ENCODE measurements at regions not wholly inside any gene's neighbourhood (a gene's known extent, or its start where the extent isn't known, plus 50 kb on each side); places are given as distances from the start of the nearest gene placed in this dataset.

DNA sequence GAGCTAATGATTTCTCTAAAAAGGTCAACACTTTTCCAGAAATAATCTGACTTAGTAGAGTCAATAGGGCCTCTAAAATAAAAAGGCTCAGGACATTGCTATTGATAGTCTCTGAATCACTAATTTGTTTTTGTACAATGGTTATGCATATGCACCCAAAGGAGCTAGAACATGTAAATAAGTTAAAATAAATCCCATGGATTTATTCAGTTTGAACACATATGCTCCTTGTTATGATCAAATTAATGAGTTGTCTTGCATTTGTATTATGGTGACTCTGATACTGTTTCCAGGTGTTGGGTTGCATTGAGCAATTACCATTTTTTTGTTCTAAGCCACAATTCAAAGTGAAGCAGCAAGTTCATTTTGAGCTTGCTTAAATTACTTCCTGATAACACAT, 276.0 kb upstream of the TUSC1 start:
- no peaks in the 10 kb centered on the region for H3K36me3 Mint-ChIP-seq (ENCODE audit: low read depth, unreplicated experiment)
- Histone ChIP-seq H3K9ac (ENCODE audit: low read length) (no peak overlapping the region), H3K9me3 (ENCODE audit: insufficient read depth, low read depth, low read length) (no peaks in the 10 kb centered on the region), H3K4me3 (ENCODE audit: insufficient read depth, low read depth, low read length) (no peak overlapping the region), H4K20me1 (ENCODE audit: insufficient read depth, low read length) (no peaks in the 10 kb centered on the region), H3K36me3 (ENCODE audit: insufficient read depth, low read length) (no peaks in the 10 kb centered on the region), H2AFZ (ENCODE audit: low read depth, low read length) (no peak overlapping the region), H3K27ac (ENCODE audit: low read depth, low read length) (no peak overlapping the region), H3K4me1 (ENCODE audit: insufficient read depth, low read length) (no peaks in the 10 kb centered on the region), H3K27me3 (ENCODE audit: insufficient read depth, low read length) (no peaks in the 10 kb centered on the region), H3K79me2 (ENCODE audit: insufficient read depth, low read length) (no peaks in the 10 kb centered on the region), H3K4me2 (ENCODE audit: low read length) (no peak overlapping the region)
- FAIRE-seq = no peak
- no peak for DNase-seq (ENCODE audit: low read depth)
- no peak overlapping the region for H3K4me3 Mint-ChIP-seq (ENCODE audit: unreplicated experiment)
- H3K27ac Mint-ChIP-seq (ENCODE audit: unreplicated experiment) = no peak overlapping the region
- no peaks in the 10 kb centered on the region for H3K4me1 Mint-ChIP-seq (ENCODE audit: low read depth, unreplicated experiment)
- TF ChIP-seq, protein P1, sequence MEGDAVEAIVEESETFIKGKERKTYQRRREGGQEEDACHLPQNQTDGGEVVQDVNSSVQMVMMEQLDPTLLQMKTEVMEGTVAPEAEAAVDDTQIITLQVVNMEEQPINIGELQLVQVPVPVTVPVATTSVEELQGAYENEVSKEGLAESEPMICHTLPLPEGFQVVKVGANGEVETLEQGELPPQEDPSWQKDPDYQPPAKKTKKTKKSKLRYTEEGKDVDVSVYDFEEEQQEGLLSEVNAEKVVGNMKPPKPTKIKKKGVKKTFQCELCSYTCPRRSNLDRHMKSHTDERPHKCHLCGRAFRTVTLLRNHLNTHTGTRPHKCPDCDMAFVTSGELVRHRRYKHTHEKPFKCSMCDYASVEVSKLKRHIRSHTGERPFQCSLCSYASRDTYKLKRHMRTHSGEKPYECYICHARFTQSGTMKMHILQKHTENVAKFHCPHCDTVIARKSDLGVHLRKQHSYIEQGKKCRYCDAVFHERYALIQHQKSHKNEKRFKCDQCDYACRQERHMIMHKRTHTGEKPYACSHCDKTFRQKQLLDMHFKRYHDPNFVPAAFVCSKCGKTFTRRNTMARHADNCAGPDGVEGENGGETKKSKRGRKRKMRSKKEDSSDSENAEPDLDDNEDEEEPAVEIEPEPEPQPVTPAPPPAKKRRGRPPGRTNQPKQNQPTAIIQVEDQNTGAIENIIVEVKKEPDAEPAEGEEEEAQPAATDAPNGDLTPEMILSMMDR (IDR thresholded peaks at IDR 0.05; ENCODE audit: insufficient read depth, low read depth, low read length) = no peak
- TF ChIP-seq EZH2 (IDR thresholded peaks at IDR 0.05; ENCODE audit: insufficient read depth, low read length) = no peak
- H3K27me3 Mint-ChIP-seq (ENCODE audit: low read depth, unreplicated experiment) = no peaks in the 10 kb centered on the region
- no peaks in the 10 kb centered on the region for H3K9me3 Mint-ChIP-seq (ENCODE audit: unreplicated experiment)

DNA sequence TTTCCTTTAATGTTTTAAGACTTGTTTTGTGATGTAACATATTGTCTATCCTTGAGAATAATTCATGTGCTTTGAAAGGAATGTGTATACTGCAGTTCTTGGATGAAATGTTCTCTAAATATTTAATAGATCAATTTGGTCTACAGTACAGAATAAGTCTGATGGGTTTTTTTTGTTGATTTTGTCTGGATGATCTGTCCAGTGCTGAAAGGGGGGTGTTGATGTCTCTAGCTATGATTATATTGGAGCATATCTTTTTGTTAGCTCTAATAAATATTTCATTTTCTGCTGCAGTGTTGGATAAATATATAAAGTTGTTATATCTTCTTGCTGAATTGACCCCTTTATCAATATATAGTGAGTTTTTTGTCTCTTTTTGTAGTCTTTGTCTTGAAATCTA, 269.9 kb upstream of the TUSC1 start:
- Mint-ChIP-seq H3K27me3 (ENCODE audit: low read depth, unreplicated experiment) (no peaks in the 10 kb centered on the region), H3K9me3 (ENCODE audit: unreplicated experiment) (peaks cover 1% of the 10 kb centered on the region)
- no peak for FAIRE-seq

DNA sequence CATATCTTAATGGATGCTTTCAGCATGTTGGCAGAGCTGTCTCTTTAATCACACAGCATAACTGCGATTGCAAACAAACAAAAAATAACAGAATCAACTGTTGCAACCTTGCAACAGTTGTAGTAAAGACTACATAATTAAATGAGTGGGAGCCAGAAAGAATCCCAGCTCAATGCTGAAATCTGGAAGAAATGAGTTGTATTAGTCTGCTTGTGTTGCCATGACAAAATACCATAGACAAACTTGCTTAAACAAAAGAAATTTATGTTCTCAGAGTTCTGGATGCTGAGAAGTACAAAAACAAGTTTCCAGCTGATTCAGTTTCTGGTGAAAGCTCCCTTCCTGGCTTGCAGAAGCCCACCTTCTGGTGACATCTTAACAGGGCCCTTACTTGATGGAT, 260.9 kb upstream of the TUSC1 start:
- peaks cover 6% of the 10 kb centered on the region for H3K4me1 Mint-ChIP-seq (ENCODE audit: low read depth, unreplicated experiment)
- no peaks in the 10 kb centered on the region for H3K36me3 Mint-ChIP-seq (ENCODE audit: low read depth, unreplicated experiment)
- FAIRE-seq (no peak), DNase-seq (ENCODE audit: low read depth) (no peak)
- H3K36me3 ChIP-seq (ENCODE audit: insufficient read depth, low read length) = no peaks in the 10 kb centered on the region
- H3K27ac Mint-ChIP-seq (ENCODE audit: unreplicated experiment) = no peak overlapping the region
- no peaks in the 10 kb centered on the region for H3K9me3 ChIP-seq (ENCODE audit: insufficient read depth, low read depth, low read length)
- no peaks in the 10 kb centered on the region for H3K27me3 Mint-ChIP-seq (ENCODE audit: low read depth, unreplicated experiment)
- H3K4me1 ChIP-seq (ENCODE audit: insufficient read depth, low read length) = no peaks in the 10 kb centered on the region
- no peak overlapping the region for H3K4me3 Mint-ChIP-seq (ENCODE audit: unreplicated experiment)
- no peaks in the 10 kb centered on the region for H3K27me3 ChIP-seq (ENCODE audit: insufficient read depth, low read length)
- no peaks in the 10 kb centered on the region for H3K79me2 ChIP-seq (ENCODE audit: insufficient read depth, low read length)
- TF ChIP-seq, protein P1 (IDR thresholded peaks at IDR 0.05; ENCODE audit: insufficient read depth, low read depth, low read length) = no peak
- no peak for TF ChIP-seq EZH2 (IDR thresholded peaks at IDR 0.05; ENCODE audit: insufficient read depth, low read length)
- H3K4me3 ChIP-seq (ENCODE audit: insufficient read depth, low read depth, low read length) = no peak overlapping the region
- H4K20me1 ChIP-seq (ENCODE audit: insufficient read depth, low read length) = no peaks in the 10 kb centered on the region
- H2AFZ ChIP-seq (ENCODE audit: low read depth, low read length) = no peak overlapping the region
- no peaks in the 10 kb centered on the region for H3K9me3 Mint-ChIP-seq (ENCODE audit: unreplicated experiment)
- no peak overlapping the region for H3K4me2 ChIP-seq (ENCODE audit: low read length)
- H3K9ac ChIP-seq (ENCODE audit: low read length) = no peak overlapping the region
- H3K27ac ChIP-seq (ENCODE audit: low read depth, low read length) = no peak overlapping the region

More for the DNA sequence above, 269.9 kb upstream of the TUSC1 start:
- no peaks in the 10 kb centered on the region for H3K36me3 ChIP-seq (ENCODE audit: insufficient read depth, low read length)
- no peaks in the 10 kb centered on the region for H3K4me1 ChIP-seq (ENCODE audit: insufficient read depth, low read length)
- H3K9ac ChIP-seq (ENCODE audit: low read length) = no peak overlapping the region
- no peak overlapping the region for H3K27ac ChIP-seq (ENCODE audit: low read depth, low read length)
- no peaks in the 10 kb centered on the region for H3K79me2 ChIP-seq (ENCODE audit: insufficient read depth, low read length)
- Mint-ChIP-seq H3K36me3 (ENCODE audit: low read depth, unreplicated experiment) (no peaks in the 10 kb centered on the region), H3K27ac (ENCODE audit: unreplicated experiment) (no peak overlapping the region), H3K4me3 (ENCODE audit: unreplicated experiment) (no peak overlapping the region), H3K4me1 (ENCODE audit: low read depth, unreplicated experiment) (no peaks in the 10 kb centered on the region)
- H2AFZ ChIP-seq (ENCODE audit: low read depth, low read length) = no peak overlapping the region
- H3K27me3 ChIP-seq (ENCODE audit: insufficient read depth, low read length) = no peaks in the 10 kb centered on the region
- TF ChIP-seq, protein P1 (IDR thresholded peaks at IDR 0.05; ENCODE audit: insufficient read depth, low read depth, low read length) = no peak
- TF ChIP-seq EZH2 (IDR thresholded peaks at IDR 0.05; ENCODE audit: insufficient read depth, low read length) = no peak
- no peak overlapping the region for H3K4me2 ChIP-seq (ENCODE audit: low read length)
- H3K9me3 ChIP-seq (ENCODE audit: insufficient read depth, low read depth, low read length) = no peaks in the 10 kb centered on the region
- no peak overlapping the region for H3K4me3 ChIP-seq (ENCODE audit: insufficient read depth, low read depth, low read length)
- no peak for DNase-seq (ENCODE audit: low read depth)
- H4K20me1 ChIP-seq (ENCODE audit: insufficient read depth, low read length) = no peaks in the 10 kb centered on the region
